IMR-90 (cell line): ENCODE measurements at regions not wholly inside any gene's neighbourhood (a gene's known extent, or its start where the extent isn't known, plus 50 kb on each side); places are given as distances from the start of the nearest gene placed in this dataset.

Experiments used
- ATAC-seq: fragments of 200-7000 bp; cut with Tn5 transposase; 2 replicates; pipeline ENCODE4 v1.9.1; 2020; ENCODE audit warnings: low read depth, mild to moderate bottlenecking, moderate library complexity
- BruUV-seq: library from RNA; stranded (reverse); fragments of 400-500 nt; replicated peaks from 2 replicates; lab custom pipeline; 2021; lab: Mats Ljungman, UMichigan
- CTCF ChIA-PET: fragments of 300-600 bp; formaldehyde crosslinking; extraction: SDS; loops from one replicate; lab custom pipeline; 2021; ENCODE audit warnings: antibody characterized with exemption; lab: Yijun Ruan, JAX
- POLR2A ChIA-PET: fragments of 300-600 bp; sonication (Branson Sonifier 250); formaldehyde crosslinking; loops from one replicate; lab custom pipeline; 2022; ENCODE audit warnings: antibody characterized with exemption; ENCODE audit not compliant: unreplicated experiment; lab: Charles Lee
- DNase-seq: peaks from one replicate; pipeline ENCODE4 v3.0.0; 2013
- H2AFZ ChIP-seq: replicated peaks from 2 replicates; pipeline ENCODE3; 2013; ENCODE audit warnings: low read length, mild to moderate bottlenecking; ENCODE audit not compliant: poor library complexity
- H2AK5ac ChIP-seq: 2 replicates; pipeline ENCODE4 v1.6.1; 2013; ENCODE audit warnings: low read depth, low read length, inconsistent platforms
- H2AK9ac ChIP-seq: replicated peaks from 2 replicates; pipeline ENCODE3; 2013; ENCODE audit warnings: mild to moderate bottlenecking, low read depth, low read length, moderate library complexity; ENCODE audit not compliant: poor library complexity
- H2BK120ac ChIP-seq: 2 replicates; pipeline ENCODE4 v1.6.1; 2013; ENCODE audit warnings: low read depth, low read length, inconsistent platforms
- H2BK15ac ChIP-seq: 3 replicates; pipeline ENCODE4 v1.6.1; 2013; ENCODE audit warnings: low read depth, low read length, inconsistent platforms
- H2BK20ac ChIP-seq: 2 replicates; pipeline ENCODE4 v1.6.1; 2013; ENCODE audit warnings: low read depth, mild to moderate bottlenecking, inconsistent platforms, low read length, moderate library complexity
- H2BK5ac ChIP-seq: 2 replicates; pipeline ENCODE4 v1.6.1; 2013; ENCODE audit warnings: mild to moderate bottlenecking, low read depth, low read length, inconsistent platforms; ENCODE audit not compliant: poor library complexity, severe bottlenecking
- H3K14ac ChIP-seq: replicated peaks from 2 replicates; pipeline ENCODE4 v1.6.1; 2013; ENCODE audit warnings: low read depth, low read length, inconsistent platforms
- H3K18ac ChIP-seq: 2 replicates; pipeline ENCODE4 v1.6.1; 2013; ENCODE audit warnings: low read depth, low read length, control low read depth
- H3K23ac ChIP-seq: 2 replicates; pipeline ENCODE4 v1.6.1; 2013; ENCODE audit warnings: low read depth, low read length, inconsistent platforms
- H3K27ac ChIP-seq: 2 replicates; pipeline ENCODE4 v1.5.1; 2013; ENCODE audit warnings: mild to moderate bottlenecking, control low read depth, low read length; ENCODE audit not compliant: insufficient read depth
- H3K27me3 ChIP-seq: 2 replicates; pipeline ENCODE4 v1.6.1; 2013; ENCODE audit warnings: low read length; ENCODE audit not compliant: control insufficient read depth, insufficient read depth
- H3K36me3 ChIP-seq: 2 replicates; pipeline ENCODE4 v1.6.1; 2013; ENCODE audit warnings: low read length, mixed read lengths; ENCODE audit not compliant: control insufficient read depth, insufficient read depth
- H3K4ac ChIP-seq: 2 replicates; pipeline ENCODE4 v1.6.1; 2013; ENCODE audit warnings: low read depth, low read length, inconsistent platforms
- H3K4me1 ChIP-seq: 2 replicates; pipeline ENCODE4 v1.6.1; 2013; ENCODE audit warnings: low read length, mixed read lengths; ENCODE audit not compliant: control insufficient read depth, insufficient read depth
- H3K4me2 ChIP-seq: 2 replicates; pipeline ENCODE4 v1.6.1; 2013; ENCODE audit warnings: low read depth, mild to moderate bottlenecking, control low read depth, low read length, moderate library complexity
- H3K4me3 ChIP-seq: 2 replicates; pipeline ENCODE4 v1.5.1; 2013; ENCODE audit warnings: low read depth, mild to moderate bottlenecking, control low read depth, low read length, moderate library complexity; ENCODE audit not compliant: insufficient read depth
- H3K56ac ChIP-seq: 2 replicates; pipeline ENCODE4 v1.6.1; 2013; ENCODE audit warnings: low read length, inconsistent platforms; ENCODE audit not compliant: insufficient read depth; ENCODE audit errors: extremely low read depth
- H3K79me1 ChIP-seq, 2 experiments: 2 replicates each; pipeline ENCODE4 v1.6.1; 2013; ENCODE audit warnings: low read length in 2 of 2, inconsistent platforms in 1 of 2, low read depth in 1 of 2
- H3K9ac ChIP-seq: 2 replicates; pipeline ENCODE4 v1.6.1; 2013; ENCODE audit warnings: low read depth, low read length, control low read depth
- H3K9me1 ChIP-seq: 2 replicates; pipeline ENCODE4 v1.6.1; 2013; ENCODE audit warnings: low read length, inconsistent platforms; ENCODE audit not compliant: insufficient read depth
- H3K9me3 ChIP-seq: 2 replicates; pipeline ENCODE4 v1.6.1; 2013; ENCODE audit warnings: low read length; ENCODE audit not compliant: control insufficient read depth, insufficient read depth
- H4K20me1 ChIP-seq: 2 replicates; pipeline ENCODE4 v1.6.1; 2013; ENCODE audit warnings: low read length, inconsistent platforms; ENCODE audit not compliant: insufficient read depth
- H4K5ac ChIP-seq: 2 replicates; pipeline ENCODE4 v1.6.1; 2013; ENCODE audit warnings: mild to moderate bottlenecking, low read depth, low read length, control low read depth
- H4K8ac ChIP-seq, 2 experiments: 2 replicates each; pipeline ENCODE4 v1.6.1; 2013; ENCODE audit warnings: low read depth in 2 of 2, low read length in 2 of 2, control low read depth in 1 of 2, inconsistent platforms in 1 of 2
- H4K91ac ChIP-seq: 2 replicates; pipeline ENCODE4 v1.6.1; 2013; ENCODE audit warnings: low read depth, low read length, inconsistent platforms; ENCODE audit not compliant: insufficient read depth
- BHLHE40 ChIP-seq: fragments of 150-350 bp; IDR thresholded peaks from 2 replicates; pipeline ENCODE4 v1.6.1; 2016; ENCODE audit warnings: mild to moderate bottlenecking, low read depth, low read length
- CEBPB ChIP-seq: IDR thresholded peaks from 2 replicates; pipeline ENCODE4 v1.6.1; 2012; ENCODE audit warnings: low read depth, low read length, improper control_type of control experiment
- CHD1 ChIP-seq: IDR thresholded peaks from 2 replicates; pipeline ENCODE4 v1.6.1; 2012; ENCODE audit warnings: low read depth, low read length, improper control_type of control experiment
- MAFK ChIP-seq: IDR thresholded peaks from 2 replicates; pipeline ENCODE4 v1.6.1; 2012; ENCODE audit warnings: low read depth, low read length, improper control_type of control experiment
- NFE2L2 ChIP-seq: fragments of 150-350 bp; IDR thresholded peaks from 2 replicates; pipeline ENCODE4 v1.6.1; 2016; ENCODE audit warnings: low read depth, mild to moderate bottlenecking, low read length
- POLR2A ChIP-seq: IDR thresholded peaks from 2 replicates; pipeline ENCODE4 v1.6.1; 2012; ENCODE audit warnings: mild to moderate bottlenecking, low read depth, low read length
- RFX5 ChIP-seq: IDR thresholded peaks from 2 replicates; pipeline ENCODE4 v1.8.0; 2012; ENCODE audit warnings: low read depth, mild to moderate bottlenecking, low read length, moderate library complexity
- SMC3 ChIP-seq: fragments of 150-350 bp; IDR thresholded peaks from 2 replicates; pipeline ENCODE4 v1.6.1; 2016; ENCODE audit warnings: low read depth, mild to moderate bottlenecking, antibody characterized with exemption, low read length, moderate library complexity
- dilution Hi-C: fragments of 300-500 bp; cut with HindIII; formaldehyde crosslinking; loops from one replicate; pipeline ENCODE4 v1.14.3; 2018; ENCODE audit warnings: low sequenced_read_pairs; ENCODE audit not compliant: unreplicated experiment
- in situ Hi-C: fragments of 300-500 bp; cut with MboI; formaldehyde crosslinking; loops from 3 replicates; pipeline ENCODE4 v1.14.3; 2019; ENCODE audit warnings: low sequenced_read_pairs, inconsistent platforms, mixed read lengths
- intact Hi-C: fragments of 100-400 bp; cut with micrococcal nuclease; formaldehyde crosslinking; loops from 2 replicates; pipeline ENCODE4 v1.10.0; 2022

GRCh38 chr3:22901684-22902083 lies 301.4 kb upstream of the UBE2E2 start:
- no peak for ATAC-seq
- H4K5ac ChIP-seq, result no peak overlapping the region
- no TSS peak for BruUV-seq
- H4K8ac ChIP-seq, result no peak overlapping the region
- H3K4ac ChIP-seq, result no peak overlapping the region
- POLR2A ChIA-PET, result no interaction called here
- H3K18ac ChIP-seq, result no peak overlapping the region
- no peaks in the 10 kb centered on the region for H3K9me1 ChIP-seq
- no peak overlapping the region for H3K56ac ChIP-seq
- H2AK5ac ChIP-seq, result no peak overlapping the region
- no peaks in the 10 kb centered on the region for H3K9me3 ChIP-seq
- CTCF ChIA-PET, result no interaction called here
- no peak overlapping the region for H3K4me3 ChIP-seq
- H2AFZ ChIP-seq, result no peak overlapping the region
- H3K14ac ChIP-seq, result no peak overlapping the region
- no peak overlapping the region for H3K27ac ChIP-seq
- H3K27me3 ChIP-seq, result no peaks in the 10 kb centered on the region
- H3K4me1 ChIP-seq, result no peaks in the 10 kb centered on the region
- no peaks in the 10 kb centered on the region for H4K20me1 ChIP-seq
- H3K36me3 ChIP-seq, result no peaks in the 10 kb centered on the region
- no peak overlapping the region for H3K9ac ChIP-seq
- H3K79me1 ChIP-seq, result no peaks in the 10 kb centered on the region
- H2BK20ac ChIP-seq, result no peak overlapping the region
- H2BK120ac ChIP-seq, result no peak overlapping the region
- no peak overlapping the region for H2BK5ac ChIP-seq
- no peak overlapping the region for H2AK9ac ChIP-seq
- no peak for DNase-seq
- no peak for TF ChIP-seq RFX5
- no peak for TF ChIP-seq POLR2A
- no peak for TF ChIP-seq CHD1
- no peak for TF ChIP-seq CEBPB
- no peak for TF ChIP-seq NFE2L2
- no peak for TF ChIP-seq BHLHE40
- TF ChIP-seq MAFK, result no peak
- no peak for TF ChIP-seq SMC3
- dilution Hi-C loops, result no loop called here
- H3K4me2 ChIP-seq, result no peak overlapping the region
- no peak overlapping the region for H4K91ac ChIP-seq
- no peak overlapping the region for H3K23ac ChIP-seq
- intact Hi-C loops, result no loop called here
- no peak overlapping the region for H2BK15ac ChIP-seq
- in situ Hi-C loops, result no loop called here
